ENCODE measurements at regions not wholly inside any gene's neighbourhood (a gene's known extent, or its start where the extent isn't known, plus 50 kb on each side); places are given as distances from the start of the nearest gene placed in this dataset.

DNA sequence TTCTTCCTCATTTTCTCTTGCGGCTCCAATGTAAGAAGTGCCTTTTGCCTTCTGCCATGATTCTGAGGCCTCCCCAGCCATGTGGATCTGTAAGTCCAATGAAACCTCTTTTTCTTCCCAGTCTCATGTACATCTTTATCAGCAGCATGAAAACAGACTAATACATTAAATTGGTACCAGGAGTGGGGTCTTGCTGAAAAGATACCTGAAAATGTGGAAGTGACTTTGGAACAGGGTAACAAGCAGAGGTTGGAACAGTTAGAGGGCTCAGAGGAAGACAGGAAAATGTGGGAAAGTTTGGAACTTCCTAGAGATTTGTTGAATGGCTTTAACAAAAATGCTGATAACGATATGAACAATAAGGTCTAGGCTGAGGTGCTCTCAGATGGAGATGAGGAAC, 316.7 kb upstream of the HS3ST5 start:
- TF ChIP-seq, protein P1, sequence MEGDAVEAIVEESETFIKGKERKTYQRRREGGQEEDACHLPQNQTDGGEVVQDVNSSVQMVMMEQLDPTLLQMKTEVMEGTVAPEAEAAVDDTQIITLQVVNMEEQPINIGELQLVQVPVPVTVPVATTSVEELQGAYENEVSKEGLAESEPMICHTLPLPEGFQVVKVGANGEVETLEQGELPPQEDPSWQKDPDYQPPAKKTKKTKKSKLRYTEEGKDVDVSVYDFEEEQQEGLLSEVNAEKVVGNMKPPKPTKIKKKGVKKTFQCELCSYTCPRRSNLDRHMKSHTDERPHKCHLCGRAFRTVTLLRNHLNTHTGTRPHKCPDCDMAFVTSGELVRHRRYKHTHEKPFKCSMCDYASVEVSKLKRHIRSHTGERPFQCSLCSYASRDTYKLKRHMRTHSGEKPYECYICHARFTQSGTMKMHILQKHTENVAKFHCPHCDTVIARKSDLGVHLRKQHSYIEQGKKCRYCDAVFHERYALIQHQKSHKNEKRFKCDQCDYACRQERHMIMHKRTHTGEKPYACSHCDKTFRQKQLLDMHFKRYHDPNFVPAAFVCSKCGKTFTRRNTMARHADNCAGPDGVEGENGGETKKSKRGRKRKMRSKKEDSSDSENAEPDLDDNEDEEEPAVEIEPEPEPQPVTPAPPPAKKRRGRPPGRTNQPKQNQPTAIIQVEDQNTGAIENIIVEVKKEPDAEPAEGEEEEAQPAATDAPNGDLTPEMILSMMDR (IDR thresholded peaks at IDR 0.05; ENCODE audit: low read depth, low read length) = no peak
- TF ChIP-seq POLR2A (IDR thresholded peaks at IDR 0.05; ENCODE audit: extremely low read depth, insufficient read length) (no peak), MYC (IDR thresholded peaks at IDR 0.05; ENCODE audit: low read depth, low read length) (no peak)
- TF ChIP-seq, protein P2, sequence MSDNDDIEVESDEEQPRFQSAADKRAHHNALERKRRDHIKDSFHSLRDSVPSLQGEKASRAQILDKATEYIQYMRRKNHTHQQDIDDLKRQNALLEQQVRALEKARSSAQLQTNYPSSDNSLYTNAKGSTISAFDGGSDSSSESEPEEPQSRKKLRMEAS (IDR thresholded peaks at IDR 0.05; ENCODE audit: low read depth, low read length) = no peak

Data from NB4 (cell line).